ENCODE measurements at regions not wholly inside any gene's neighbourhood (a gene's known extent, or its start where the extent isn't known, plus 50 kb on each side); places are given as distances from the start of the nearest gene placed in this dataset.

GRCh38 chr6:17210683-17211082 is 70.5 kb upstream of the RBM24 start:
- FAIRE-seq = no peak

More at GRCh38 chr6:17210683-17211082, 70.5 kb upstream of the RBM24 start:
- Histone ChIP-seq H2AFZ (ENCODE audit: low read length) (no peak overlapping the region), H4K5ac (ENCODE audit: insufficient read length, low read depth, low read length) (no peak overlapping the region), H3K27me3 (replicated peaks in 1 of 4; ENCODE audit: control insufficient read depth in 3 of 4, extremely low read depth in 1 of 4, insufficient read depth in 3 of 4, low read length in 3 of 4) (no peaks in the 10 kb centered on the region), H4K20me1 (replicated peaks in 1 of 2; ENCODE audit: control insufficient read depth in 1 of 2, insufficient read depth in 2 of 2, low read length in 2 of 2) (no peaks in the 10 kb centered on the region), H4K8ac (ENCODE audit: extremely low read depth, insufficient read depth, low read length) (no peak overlapping the region), H3K9ac (replicated peaks in 1 of 4; ENCODE audit: extremely low read depth in 1 of 4, low read depth in 3 of 4, low read length in 3 of 4) (no peak overlapping the region), H3K79me1 (ENCODE audit: low read depth, low read length) (no peaks in the 10 kb centered on the region), H3K4me2 (ENCODE audit: insufficient read depth in 1 of 2, low read depth in 2 of 2, low read length in 2 of 2) (no peak overlapping the region), H3K23me2 (ENCODE audit: low read depth, low read length) (no peaks in the 10 kb centered on the region), H3K4me1 (replicated peaks in 1 of 4; ENCODE audit: control insufficient read depth in 3 of 4, insufficient read depth in 4 of 4, low read length in 3 of 4) (no peaks in the 10 kb centered on the region; a peak in 2 of 7 replicates), H3K79me2 (ENCODE audit: control insufficient read depth in 1 of 2, insufficient read depth in 2 of 2, low read length in 2 of 2) (no peaks in the 10 kb centered on the region), H3K4me3 (ENCODE audit: extremely low read depth in 1 of 4, insufficient read depth in 2 of 4, low read depth in 3 of 4, low read length in 4 of 4) (no peak overlapping the region), H2BK15ac (ENCODE audit: low read length) (no peak overlapping the region), H2BK12ac (ENCODE audit: low read depth, low read length) (no peak overlapping the region), H3K56ac (replicated peaks; ENCODE audit: insufficient read length, low read depth, low read length) (no peak overlapping the region), H2BK20ac (ENCODE audit: low read length) (no peak overlapping the region), H3K14ac (ENCODE audit: insufficient read length) (no peak overlapping the region), H2BK120ac (replicated peaks; ENCODE audit: low read depth, low read length) (no peak overlapping the region), H2BK5ac (ENCODE audit: low read depth, low read length) (no peak overlapping the region), H3K18ac (ENCODE audit: extremely low read depth, low read length) (no peak overlapping the region), H3K9me3 (ENCODE audit: insufficient read depth in 2 of 2, low read depth in 1 of 2, low read length in 1 of 2) (peaks cover 15 to 24% of the 10 kb centered on the region in 2 experiments), H3K23ac (ENCODE audit: insufficient read length) (no peak overlapping the region), H4K91ac (replicated peaks; ENCODE audit: insufficient read length, low read length) (no peak overlapping the region), H2AK5ac (ENCODE audit: low read depth, low read length) (no peak overlapping the region), H3K27ac (ENCODE audit: low read depth, low read length) (no peak overlapping the region), H3K36me3 (ENCODE audit: control insufficient read depth in 2 of 4, insufficient read depth in 4 of 4, low read length in 3 of 4) (no peaks in the 10 kb centered on the region; a peak in 1 of 8 replicates), H3K4ac (replicated peaks; ENCODE audit: insufficient read length, low read depth, low read length) (no peak overlapping the region)
- no peak for TF ChIP-seq ATF3 (IDR thresholded peaks at IDR 0.05; ENCODE audit: insufficient read depth, low read depth, low read length)
- no peak for TF ChIP-seq USF2 (IDR thresholded peaks at IDR 0.05; ENCODE audit: low read length)
- TF ChIP-seq EP300 (IDR thresholded peaks at IDR 0.05; ENCODE audit: borderline replicate concordance in 1 of 2, low read depth in 2 of 2, low read length in 2 of 2) = no peak
- no peak for TF ChIP-seq TAF1 (IDR thresholded peaks at IDR 0.05; ENCODE audit: low read depth, low read length)
- TF ChIP-seq JUND (IDR thresholded peaks at IDR 0.05; ENCODE audit: low read length) = no peak
- ChIA-PET CTCF (ENCODE audit: partially characterized antibody) (interaction anchor here (0.9 to 2.3 kb wide), 3 partner anchors 10 to 294 kb away, joined by 3 to 9 read pairs (median 3); no protein-coding TSS in a partner anchor), POLR2A (ENCODE audit: partially characterized antibody) (no interaction called here)
- no peak for DNase-seq (ENCODE audit: low read depth in 1 of 2, low spot score in 2 of 2)
- 87% methylated on average over 3 of the region's 3 CpGs; no CpG with 5 or more reads in 1 of the 2 experiments for WGBS, 2 experiments (ENCODE audit: extremely low coverage in 1 of 2, insufficient coverage in 1 of 2, insufficient read length in 1 of 2, insufficient replicate concordance in 2 of 2, low coverage in 1 of 2, low lambda C conversion rate in 2 of 2, missing lambda C conversion rate in 1 of 2)
